MV-4-11 (cell line): ENCODE measurements at regions not wholly inside any gene's neighbourhood (a gene's known extent, or its start where the extent isn't known, plus 50 kb on each side); places are given as distances from the start of the nearest gene placed in this dataset.

ENCODE experiments used
- DNase-seq: peaks from one replicate; lab custom pipeline; 2025; lab: John Stamatoyannopoulos, UW

DNA sequence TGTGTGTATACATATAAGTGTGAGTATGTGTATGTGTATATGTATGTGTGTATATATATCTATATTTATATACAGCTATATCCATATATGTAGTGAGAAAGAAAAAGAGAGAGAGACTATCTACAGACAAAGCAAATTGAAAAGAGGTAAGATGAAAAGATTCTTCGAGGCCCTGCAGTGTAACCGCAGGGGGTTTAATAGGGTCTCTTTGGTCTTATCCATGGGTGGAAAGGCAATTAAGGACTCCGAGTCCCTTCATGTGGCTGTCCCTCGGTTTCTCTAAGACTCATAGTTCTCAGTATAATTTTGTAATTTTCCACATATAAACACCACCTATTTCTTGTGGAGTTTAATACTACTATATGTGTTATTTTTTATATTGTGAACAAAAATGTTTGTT is 50.6 kb upstream of the JAZF1 start:
- DNase-seq: no peak

DNA sequence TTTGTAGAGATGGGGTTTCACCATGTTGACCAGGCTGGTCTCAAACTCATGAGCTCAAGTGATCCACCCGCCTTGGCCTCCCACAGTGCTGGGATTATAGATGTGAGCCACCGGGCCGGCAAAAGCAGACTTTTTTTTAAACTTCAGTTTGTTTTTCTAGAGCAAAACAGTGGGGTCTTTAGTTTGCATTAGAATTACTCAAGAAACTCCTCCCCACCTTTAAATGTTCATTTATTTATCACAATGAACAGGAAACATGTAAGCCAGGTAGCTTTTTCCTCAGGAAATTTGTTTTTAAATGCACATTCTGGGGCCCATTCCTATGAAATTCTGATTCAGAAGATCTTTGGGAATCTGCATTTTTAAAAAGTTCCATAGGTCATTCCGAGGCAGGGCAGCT is 56.0 kb upstream of the JAZF1 start:
- no peak for DNase-seq

DNA sequence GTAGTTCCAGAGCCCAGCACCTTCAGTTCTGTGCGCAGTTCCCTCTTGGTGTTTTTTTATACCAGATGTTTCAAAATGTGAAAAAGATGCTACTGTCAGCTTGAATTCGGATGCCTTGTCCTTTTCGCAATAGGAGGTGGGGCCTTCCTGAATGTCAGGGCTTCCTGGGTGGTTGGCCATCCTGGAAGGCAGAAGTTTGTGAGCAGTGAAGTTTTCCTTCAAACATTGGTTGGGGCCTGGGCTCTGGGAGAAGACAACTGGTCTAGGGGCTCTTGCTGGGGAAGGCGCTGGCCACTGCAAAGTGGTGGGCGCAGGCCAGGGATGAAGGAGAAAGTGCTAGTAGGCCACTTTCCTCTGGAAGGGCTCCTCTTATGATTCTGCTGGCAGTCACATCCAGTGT is 56.8 kb upstream of the JAZF1 start:
- DNase-seq: no peak

DNA sequence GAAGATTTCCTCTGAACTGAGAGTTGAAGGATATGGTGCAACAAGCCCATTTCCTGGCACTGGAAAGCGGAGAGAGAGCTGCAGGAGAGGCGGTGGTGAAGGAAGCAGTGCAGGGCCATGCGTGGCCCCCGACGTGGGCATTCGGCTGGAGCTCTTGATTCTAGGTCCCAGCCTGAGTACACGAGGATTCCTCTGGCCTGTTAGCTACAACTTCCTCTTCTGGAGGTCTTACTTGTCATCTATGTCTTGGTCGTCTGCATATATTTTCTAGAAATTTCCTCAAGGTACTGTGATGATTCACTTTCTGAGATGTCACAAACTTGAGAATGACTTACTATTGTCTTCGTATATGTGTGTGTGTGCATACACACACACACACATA is 59.2 kb upstream of the JAZF1 start:
- DNase-seq: peak; percentile 67

DNA sequence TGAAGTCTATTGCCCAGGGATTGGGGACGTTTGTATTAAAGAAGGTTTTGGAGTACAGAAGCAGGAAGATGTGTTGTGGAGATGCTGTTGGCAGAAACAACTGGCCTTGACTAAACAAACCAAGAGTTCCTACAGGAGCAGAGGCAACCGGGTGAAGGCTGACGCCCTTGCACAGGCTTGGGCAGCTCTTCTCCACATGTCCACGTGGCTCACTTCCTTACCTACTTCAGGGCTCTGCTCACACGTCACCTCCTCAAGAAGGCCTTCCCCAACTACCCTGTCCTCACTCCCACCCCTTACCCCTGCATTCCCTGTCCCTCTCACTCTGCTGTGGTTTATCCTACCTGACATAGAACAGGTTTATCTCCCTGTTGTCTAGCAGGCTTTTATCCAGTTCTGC is 59.9 kb upstream of the JAZF1 start:
- no peak for DNase-seq

GRCh38 chr7:28243861-28244260 is 63.3 kb upstream of the JAZF1 start:
- no peak for DNase-seq

- no peak for DNase-seq
Observed at GRCh38 chr7:28245123-28245878, 64.7 kb upstream of the JAZF1 start.

DNA sequence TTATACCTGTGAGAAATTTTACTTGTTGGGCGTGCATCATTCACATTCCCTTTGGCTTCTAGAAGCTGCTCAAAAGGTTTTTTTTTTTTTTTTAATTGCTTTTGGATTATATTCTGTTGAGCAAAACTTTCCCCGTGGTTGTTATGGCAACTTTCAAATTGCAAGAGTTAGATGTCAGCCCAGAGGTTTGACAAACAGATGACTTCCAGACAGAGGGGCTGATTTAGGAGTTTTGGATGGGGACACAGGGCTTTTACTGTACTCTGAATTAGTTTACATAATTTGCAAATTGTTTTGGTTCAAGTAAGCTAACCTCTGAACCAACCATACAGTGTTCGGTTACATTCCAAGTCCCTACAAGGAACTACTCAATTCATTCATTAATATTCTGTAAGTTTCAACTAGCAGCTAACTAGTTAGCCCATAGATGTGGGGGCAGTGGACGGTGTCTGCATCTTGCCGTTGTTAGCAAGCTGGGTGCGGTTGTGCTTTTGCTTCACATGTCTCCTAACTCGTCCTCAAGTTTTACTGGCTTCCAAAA is 66.4 kb upstream of the JAZF1 start:
- no peak for DNase-seq

DNA sequence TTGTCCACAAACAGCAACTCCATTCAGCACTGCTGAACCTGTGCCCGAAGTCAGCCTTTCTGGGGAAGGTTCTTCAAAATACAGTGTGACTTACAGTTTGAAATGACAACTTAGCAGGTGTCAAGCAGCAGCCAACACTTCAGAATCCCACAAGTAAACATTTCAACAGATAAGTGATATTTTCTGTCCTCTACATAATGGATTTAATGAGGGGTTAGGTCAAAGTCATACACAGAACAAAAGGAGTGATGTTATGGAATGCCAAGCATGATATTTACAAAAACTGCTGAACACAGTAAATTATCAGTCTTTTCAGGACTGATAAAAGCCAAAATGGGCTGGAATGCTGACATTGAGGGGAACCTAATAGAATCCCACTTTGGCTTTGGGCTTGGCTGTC is 77.6 kb upstream of the JAZF1 start:
- DNase-seq: no peak

DNA sequence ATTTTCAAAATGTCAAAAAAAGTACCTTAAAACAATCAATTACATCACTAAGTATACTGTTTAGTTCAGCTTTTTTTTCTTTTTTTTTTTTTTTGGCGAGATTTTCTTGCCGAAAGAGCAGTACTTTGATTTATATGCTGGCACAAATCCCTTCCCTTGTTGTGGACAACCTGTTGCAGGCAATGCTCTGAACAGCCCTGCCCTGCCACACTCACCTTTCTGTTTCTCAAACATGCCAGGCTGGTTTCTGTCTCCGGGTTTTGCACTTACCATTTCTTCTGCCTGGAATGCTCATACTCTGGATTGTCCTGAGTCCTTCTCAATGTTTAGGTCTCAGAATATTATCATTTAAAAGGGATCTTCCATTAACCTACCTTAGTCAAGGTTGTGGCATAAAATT is 80.4 kb upstream of the JAZF1 start:
- no peak for DNase-seq

DNA sequence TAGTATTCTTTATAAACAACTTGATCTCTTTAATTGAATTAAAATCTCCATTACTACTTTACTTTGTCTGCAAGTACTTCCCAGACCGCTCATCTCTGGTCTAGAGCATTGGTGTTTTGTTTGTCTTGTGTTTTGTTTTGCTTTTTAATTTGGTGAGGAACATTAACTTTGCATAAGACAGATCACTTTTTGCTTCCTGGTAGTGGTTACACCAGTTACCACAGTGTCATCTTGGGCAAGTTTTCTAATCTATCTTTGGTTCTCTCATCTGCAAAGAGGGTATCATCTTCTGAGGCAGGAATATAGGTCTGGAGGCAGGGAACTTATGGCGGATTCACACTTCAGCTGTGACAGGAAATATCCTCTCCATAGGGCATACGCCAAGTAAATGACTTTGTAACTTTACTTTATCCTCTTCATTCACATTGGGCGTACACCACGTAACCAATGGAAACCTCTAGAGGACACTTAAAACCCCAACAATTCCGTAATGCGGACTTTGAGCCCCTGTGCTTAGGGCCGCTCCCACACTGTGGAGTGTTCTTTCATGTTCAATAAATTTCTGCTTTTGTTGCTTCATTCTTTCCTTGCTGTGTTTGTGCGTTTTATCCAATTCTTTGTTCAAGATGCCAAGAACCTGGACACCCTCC is 83.2 kb upstream of the JAZF1 start:
- DNase-seq: no peak

- no peak for DNase-seq
Observed at GRCh38 chr7:28266402-28266801, 85.8 kb upstream of the JAZF1 start.

- no peak for DNase-seq
Observed at GRCh38 chr7:28267012-28267411, 86.4 kb upstream of the JAZF1 start.

DNA sequence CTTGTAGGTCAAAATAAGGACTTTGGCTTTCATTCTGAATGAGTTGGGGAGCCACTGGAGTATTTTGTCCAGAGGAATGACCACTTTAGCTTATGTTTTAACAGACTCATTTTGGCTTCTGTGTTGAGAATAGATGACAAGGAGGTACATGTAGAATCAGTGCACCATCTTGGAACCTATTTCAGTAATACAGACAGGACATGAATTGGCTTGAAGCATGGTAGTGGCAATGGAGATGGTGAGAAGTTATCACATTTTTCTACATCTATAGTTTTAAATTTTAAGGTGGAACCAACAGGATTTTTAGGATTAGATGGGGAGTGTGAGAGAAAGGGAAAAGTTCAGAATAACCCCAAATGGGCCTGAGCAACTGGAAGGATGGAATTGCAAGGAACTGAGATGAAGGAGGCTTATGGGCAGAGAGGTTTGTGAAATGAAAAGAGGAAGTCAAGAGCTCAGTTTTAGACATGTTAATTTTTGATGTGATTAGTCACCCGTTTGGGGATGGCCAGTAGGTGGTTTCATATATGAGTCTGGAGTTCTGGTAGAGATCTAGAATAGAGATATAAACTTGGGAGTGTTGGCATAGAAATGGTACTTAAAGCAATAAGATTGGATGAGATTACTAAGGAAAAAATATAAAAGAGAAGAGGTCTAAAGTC is 89.2 kb upstream of the JAZF1 start:
- peak; percentile 72 for DNase-seq

DNA sequence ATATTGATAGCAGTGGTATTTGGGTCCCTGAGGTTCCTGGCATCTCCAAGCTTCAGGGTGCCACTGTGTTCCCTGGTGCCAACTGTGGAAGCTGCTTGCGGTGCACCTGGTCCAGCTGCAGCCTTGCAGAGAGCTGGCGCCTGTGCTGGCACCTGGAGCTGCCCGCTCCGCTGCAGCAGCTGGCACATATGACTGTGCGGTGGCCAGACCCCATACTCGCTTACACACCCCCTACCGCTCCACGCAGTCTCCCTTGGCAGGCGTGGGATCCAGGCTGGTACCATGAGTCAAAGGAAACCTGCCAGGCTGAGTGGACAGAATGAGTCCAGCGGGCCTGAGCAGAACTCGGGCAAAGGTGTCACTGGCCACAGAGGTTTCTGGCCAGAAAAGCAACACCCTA is 89.9 kb upstream of the JAZF1 start:
- no peak for DNase-seq

DNA sequence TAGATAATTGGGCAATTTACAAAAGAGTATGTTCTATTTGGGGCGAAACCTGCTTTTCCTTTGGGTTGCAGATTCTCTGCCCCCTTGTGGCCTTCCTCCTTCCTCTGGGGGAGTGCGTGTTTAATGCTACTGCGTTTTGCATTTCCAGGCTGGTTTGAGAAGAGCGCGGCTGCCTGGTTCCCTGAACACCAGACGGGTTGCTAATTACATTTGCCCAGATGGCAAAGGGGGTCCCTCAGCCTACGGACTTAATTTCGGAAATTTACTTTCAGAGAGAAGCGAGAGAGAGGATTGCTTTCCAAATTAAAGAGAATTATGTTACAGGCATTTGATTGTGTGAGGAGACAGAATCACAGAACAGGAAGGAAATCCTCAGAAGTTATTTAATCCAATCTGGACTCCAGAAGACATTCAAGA is 91.9 kb upstream of the JAZF1 start:
- DNase-seq: peak; percentile 16

GRCh38 chr7:28276298-28276697 is 95.7 kb upstream of the JAZF1 start:
- no peak for DNase-seq

DNA sequence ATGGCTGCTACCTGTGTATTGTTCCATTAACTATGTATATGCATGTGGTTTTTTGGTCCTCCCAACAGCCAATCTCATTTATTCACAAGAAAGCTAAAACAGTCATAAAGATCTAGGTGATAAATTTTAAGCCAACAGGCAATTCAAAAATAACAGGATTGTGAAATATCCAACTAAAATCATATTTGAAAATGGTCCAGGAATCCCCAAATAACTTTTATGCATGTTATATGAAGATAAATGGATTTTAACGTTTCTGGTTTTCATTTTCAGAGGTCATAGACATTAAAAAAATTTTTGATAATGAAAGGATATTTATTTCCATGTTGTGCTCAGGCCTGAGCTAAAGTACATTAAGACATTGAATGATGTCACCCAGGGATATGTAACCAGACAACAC is 96.8 kb upstream of the JAZF1 start:
- no peak for DNase-seq

GRCh38 chr7:28277958-28278357 is 97.4 kb upstream of the JAZF1 start:
- DNase-seq: no peak

DNA sequence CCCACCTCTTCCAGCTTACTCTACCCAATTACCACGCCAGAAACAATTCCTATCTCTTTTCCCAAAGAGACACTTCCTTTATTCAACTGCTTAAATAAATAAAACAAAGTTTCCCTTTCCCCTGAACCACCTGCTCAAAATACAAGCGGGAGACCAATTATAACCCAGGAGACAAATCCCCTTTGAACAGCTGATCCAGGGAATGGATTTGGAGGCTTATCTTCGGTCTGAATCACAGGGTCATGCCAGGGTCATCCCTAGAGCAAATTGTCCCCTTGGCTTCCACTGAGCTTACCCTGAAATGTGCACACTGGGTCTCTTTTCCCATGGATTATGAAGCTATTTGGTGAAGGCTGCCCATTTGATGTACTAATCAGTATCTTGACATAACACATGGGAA is 99.9 kb upstream of the JAZF1 start:
- DNase-seq: no peak

GRCh38 chr7:28290496-28290895 is 109.9 kb upstream of the JAZF1 start:
- no peak for DNase-seq

- no peak for DNase-seq
Observed at GRCh38 chr7:28291559-28291958, 111.0 kb upstream of the JAZF1 start.

DNA sequence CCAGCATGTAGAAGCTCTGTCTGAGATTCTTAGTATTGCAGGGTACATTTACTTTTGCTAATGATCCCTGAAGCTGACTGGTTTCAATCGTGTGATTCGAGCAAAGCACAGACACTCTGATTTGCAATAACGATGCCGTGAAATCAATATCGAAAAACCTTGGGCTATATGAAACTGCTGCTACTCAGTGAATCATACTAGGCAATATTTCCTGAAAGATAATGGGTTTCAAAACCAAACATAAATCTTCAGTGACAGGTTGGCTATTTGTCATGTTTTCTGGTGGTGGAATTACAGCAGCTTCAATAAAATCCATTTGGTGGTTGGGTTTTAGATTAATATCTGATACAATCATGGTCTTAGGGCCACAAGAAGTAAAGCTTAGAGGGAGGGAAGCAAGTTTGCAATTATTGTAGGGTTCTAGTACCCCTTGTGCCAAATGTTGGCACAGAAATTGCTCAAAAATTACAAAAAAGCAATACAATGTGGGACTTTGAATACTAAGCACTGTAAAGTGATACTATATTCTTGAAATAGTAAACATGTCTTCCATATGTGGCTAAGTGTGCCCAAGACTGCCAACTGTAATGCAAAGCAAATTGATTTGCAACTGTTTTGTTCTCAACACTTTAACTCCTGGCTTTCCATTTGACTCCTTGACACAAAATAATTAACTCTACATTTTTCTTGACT is 112.4 kb upstream of the JAZF1 start:
- peak; percentile 38 for DNase-seq
